ENCODE measurements at regions not wholly inside any gene's neighbourhood (a gene's known extent, or its start where the extent isn't known, plus 50 kb on each side); places are given as distances from the start of the nearest gene placed in this dataset.

DNA sequence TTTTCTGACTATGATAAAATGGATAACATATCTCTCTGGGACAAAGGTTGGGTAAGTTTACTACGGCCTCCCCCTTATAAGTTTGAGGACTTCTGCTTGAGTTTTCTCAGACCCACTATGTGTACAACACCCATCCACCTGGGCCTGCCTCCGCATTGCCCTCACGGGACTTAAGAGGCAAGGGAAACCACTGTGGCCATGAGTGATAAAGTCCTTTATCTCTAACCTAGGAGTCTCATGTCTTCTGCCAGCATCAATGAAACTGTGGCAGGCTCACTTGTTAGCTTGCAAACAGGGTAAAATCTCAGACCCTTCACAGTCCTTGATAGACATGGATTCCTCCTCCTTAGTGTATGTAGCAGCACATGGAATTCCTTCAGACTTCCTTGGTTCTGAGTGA is 173.4 kb upstream of the MYLIP start:
- Histone ChIP-seq H3K36me3 (ENCODE audit: control insufficient read depth in 2 of 2, insufficient read depth in 2 of 2, low read length in 2 of 2) (no peaks in the 10 kb centered on the region), H3K4me1 (ENCODE audit: control insufficient read depth, insufficient read depth, low read length) (peaks cover 2% of the 10 kb centered on the region), H3K9ac (ENCODE audit: low read length in 2 of 2) (no peak overlapping the region), H3K9me3 (ENCODE audit: control insufficient read depth in 2 of 2, low read length in 2 of 2) (no peaks in the 10 kb centered on the region), H3K27me3 (ENCODE audit: control insufficient read depth in 1 of 2, insufficient read depth in 2 of 2, low read length in 2 of 2) (no peaks in the 10 kb centered on the region), H3K4me3 (ENCODE audit: low read length in 2 of 2) (no peak overlapping the region), H3K27ac (ENCODE audit: low read length) (no peak overlapping the region)

- Histone ChIP-seq H3K36me3 (ENCODE audit: control insufficient read depth in 2 of 2, insufficient read depth in 2 of 2, low read length in 2 of 2) (no peaks in the 10 kb centered on the region), H3K27ac (ENCODE audit: low read length) (no peak overlapping the region), H3K9me3 (ENCODE audit: control insufficient read depth in 2 of 2, low read length in 2 of 2) (no peaks in the 10 kb centered on the region), H3K9ac (ENCODE audit: low read length in 2 of 2) (no peak overlapping the region), H3K4me1 (ENCODE audit: control insufficient read depth, insufficient read depth, low read length) (peaks cover 2% of the 10 kb centered on the region), H3K4me3 (ENCODE audit: low read length in 2 of 2) (no peak overlapping the region), H3K27me3 (ENCODE audit: control insufficient read depth in 1 of 2, insufficient read depth in 2 of 2, low read length in 2 of 2) (no peaks in the 10 kb centered on the region)
Observed at GRCh38 chr6:15953152-15953880, 175.6 kb upstream of the MYLIP start.

DNA sequence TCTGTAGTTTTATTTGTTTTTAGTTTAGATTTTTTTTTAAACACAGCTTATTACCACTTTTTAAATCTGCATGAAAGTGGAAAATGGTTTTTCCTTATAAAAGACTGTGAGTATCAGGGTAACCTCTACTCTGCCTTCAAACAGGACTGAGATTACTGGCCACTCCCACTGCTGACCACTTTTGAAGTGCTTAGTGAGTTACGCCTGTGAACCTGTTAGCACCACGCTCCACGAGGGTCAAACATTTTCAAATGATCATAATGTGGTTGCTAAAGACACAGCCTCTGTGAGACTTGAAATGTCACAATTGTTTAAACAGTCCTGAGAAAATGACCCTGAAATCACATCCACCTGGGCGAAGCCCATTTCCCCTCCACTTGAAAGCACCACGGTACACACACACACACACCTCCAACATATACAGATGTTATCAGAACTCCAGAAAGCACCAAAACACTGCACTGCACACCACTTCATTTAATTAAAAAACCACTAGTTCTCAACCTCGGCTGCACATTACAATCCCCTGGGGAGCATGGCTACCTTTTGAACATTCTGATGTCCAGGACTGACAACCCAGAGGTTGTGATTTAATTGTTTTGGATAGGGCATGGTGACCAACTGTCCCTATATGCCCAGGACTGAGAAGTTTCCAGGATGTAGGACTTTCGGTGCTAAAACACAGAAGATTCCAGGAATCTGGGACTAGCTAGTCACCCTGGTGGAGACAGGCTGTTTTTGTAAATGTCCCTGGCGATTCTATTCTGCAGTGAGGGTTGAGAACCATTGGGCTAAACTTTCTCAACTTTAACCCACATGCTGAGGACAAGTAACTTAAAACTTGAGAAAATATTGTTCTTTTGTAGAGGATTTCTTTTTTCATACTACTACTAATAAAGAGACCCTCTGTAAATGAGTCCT is 176.4 kb upstream of the MYLIP start:
- no peak overlapping the region for H3K4me3 ChIP-seq (ENCODE audit: low read length in 2 of 2)
- H3K9me3 ChIP-seq (ENCODE audit: control insufficient read depth in 2 of 2, low read length in 2 of 2) = no peaks in the 10 kb centered on the region
- H3K9ac ChIP-seq (ENCODE audit: low read length in 2 of 2) = no peak overlapping the region
- peaks cover 2% of the 10 kb centered on the region for H3K4me1 ChIP-seq (ENCODE audit: control insufficient read depth, insufficient read depth, low read length)
- no peaks in the 10 kb centered on the region for H3K27me3 ChIP-seq (ENCODE audit: control insufficient read depth in 1 of 2, insufficient read depth in 2 of 2, low read length in 2 of 2)
- H3K27ac ChIP-seq (ENCODE audit: low read length) = no peak overlapping the region
- no peaks in the 10 kb centered on the region for H3K36me3 ChIP-seq (ENCODE audit: control insufficient read depth in 2 of 2, insufficient read depth in 2 of 2, low read length in 2 of 2)

- H3K27ac ChIP-seq (ENCODE audit: low read length) = no peak overlapping the region
- H3K27me3 ChIP-seq (ENCODE audit: control insufficient read depth in 1 of 2, insufficient read depth in 2 of 2, low read length in 2 of 2) = no peaks in the 10 kb centered on the region
- no peaks in the 10 kb centered on the region for H3K9me3 ChIP-seq (ENCODE audit: control insufficient read depth in 2 of 2, low read length in 2 of 2)
- no peaks in the 10 kb centered on the region for H3K36me3 ChIP-seq (ENCODE audit: control insufficient read depth in 2 of 2, insufficient read depth in 2 of 2, low read length in 2 of 2)
- no peak overlapping the region for H3K4me3 ChIP-seq (ENCODE audit: low read length in 2 of 2)
- H3K9ac ChIP-seq (ENCODE audit: low read length in 2 of 2) = no peak overlapping the region
- H3K4me1 ChIP-seq (ENCODE audit: control insufficient read depth, insufficient read depth, low read length) = no peaks in the 10 kb centered on the region
Observed at GRCh38 chr6:15950962-15951569, 177.8 kb upstream of the MYLIP start.

DNA sequence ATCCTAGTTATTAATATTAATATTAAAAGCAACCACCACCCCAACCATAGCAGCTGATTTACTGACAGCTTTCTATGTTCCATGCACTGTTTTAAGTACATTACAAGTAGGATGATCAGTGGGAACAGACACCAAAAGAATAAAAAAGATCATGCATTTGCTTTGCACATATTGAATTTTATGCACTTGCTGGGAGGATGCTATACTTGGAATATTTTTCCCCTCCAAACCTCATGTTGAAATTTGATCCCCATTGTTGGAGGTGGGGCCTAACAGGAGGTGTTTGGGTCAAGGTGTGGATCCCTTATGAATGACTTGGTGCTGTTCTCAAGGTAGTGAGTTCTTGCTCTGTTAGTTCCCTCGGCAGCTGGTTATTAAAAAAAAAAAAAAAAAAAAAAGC is 178.9 kb upstream of the MYLIP start:
- Histone ChIP-seq H3K27me3 (ENCODE audit: control insufficient read depth in 1 of 2, insufficient read depth in 2 of 2, low read length in 2 of 2) (no peaks in the 10 kb centered on the region), H3K4me3 (ENCODE audit: low read length in 2 of 2) (no peak overlapping the region), H3K36me3 (ENCODE audit: control insufficient read depth in 2 of 2, insufficient read depth in 2 of 2, low read length in 2 of 2) (no peaks in the 10 kb centered on the region), H3K27ac (ENCODE audit: low read length) (no peak overlapping the region), H3K4me1 (ENCODE audit: control insufficient read depth, insufficient read depth, low read length) (no peaks in the 10 kb centered on the region), H3K9me3 (ENCODE audit: control insufficient read depth in 2 of 2, low read length in 2 of 2) (no peaks in the 10 kb centered on the region), H3K9ac (ENCODE audit: low read length in 2 of 2) (no peak overlapping the region)

DNA sequence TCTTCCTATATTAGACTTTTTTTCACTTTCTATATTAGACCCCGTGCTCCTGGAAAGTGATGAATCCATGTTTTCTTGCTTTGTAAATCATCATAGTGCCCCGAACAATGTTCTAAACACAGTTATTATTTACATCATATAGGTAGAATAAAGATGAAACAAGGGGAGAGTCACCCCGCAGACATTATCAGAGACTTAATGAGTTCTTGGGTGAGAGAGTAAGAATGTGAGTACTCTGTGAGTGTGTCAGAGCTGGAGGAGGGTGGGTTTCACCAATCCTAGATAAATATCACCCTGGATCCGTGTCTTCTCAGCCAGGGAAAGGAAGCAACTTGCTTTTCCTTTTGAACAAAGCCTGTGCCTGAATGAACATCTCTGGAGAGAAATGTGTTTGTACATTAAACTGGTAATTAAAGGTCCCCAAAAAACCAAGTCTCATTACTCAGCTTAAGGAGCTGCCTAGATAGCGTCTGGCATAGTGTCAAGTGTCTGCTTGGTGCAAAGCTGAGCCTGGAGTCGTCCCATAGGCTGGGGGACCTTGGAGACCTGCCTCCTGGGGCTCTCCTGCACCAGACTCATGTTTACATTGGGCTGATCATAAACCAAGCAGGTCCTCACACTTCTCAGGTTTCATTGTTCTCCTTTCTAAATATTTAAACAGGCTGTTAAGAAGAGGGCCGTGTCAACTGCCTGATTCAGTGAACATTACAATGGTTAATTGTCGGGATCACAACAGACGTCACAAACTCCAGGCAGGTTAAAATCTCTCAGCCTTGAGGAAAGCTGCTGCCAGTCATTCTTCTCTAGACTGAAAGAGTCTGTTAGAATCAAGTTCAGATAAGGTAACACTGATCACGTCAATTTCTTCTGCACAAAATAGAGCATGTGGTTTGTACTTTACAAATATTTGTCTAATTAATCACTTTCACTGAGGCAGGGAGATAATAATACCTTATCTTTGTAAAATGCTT is 179.7 kb upstream of the MYLIP start:
- H3K27ac ChIP-seq (ENCODE audit: low read length) = no peak overlapping the region
- H3K9ac ChIP-seq (ENCODE audit: low read length in 2 of 2) = no peak overlapping the region
- no peaks in the 10 kb centered on the region for H3K4me1 ChIP-seq (ENCODE audit: control insufficient read depth, insufficient read depth, low read length)
- no peak overlapping the region for H3K4me3 ChIP-seq (ENCODE audit: low read length in 2 of 2)
- H3K36me3 ChIP-seq (ENCODE audit: control insufficient read depth in 2 of 2, insufficient read depth in 2 of 2, low read length in 2 of 2) = no peaks in the 10 kb centered on the region
- no peaks in the 10 kb centered on the region for H3K9me3 ChIP-seq (ENCODE audit: control insufficient read depth in 2 of 2, low read length in 2 of 2)
- no peaks in the 10 kb centered on the region for H3K27me3 ChIP-seq (ENCODE audit: control insufficient read depth in 1 of 2, insufficient read depth in 2 of 2, low read length in 2 of 2)

DNA sequence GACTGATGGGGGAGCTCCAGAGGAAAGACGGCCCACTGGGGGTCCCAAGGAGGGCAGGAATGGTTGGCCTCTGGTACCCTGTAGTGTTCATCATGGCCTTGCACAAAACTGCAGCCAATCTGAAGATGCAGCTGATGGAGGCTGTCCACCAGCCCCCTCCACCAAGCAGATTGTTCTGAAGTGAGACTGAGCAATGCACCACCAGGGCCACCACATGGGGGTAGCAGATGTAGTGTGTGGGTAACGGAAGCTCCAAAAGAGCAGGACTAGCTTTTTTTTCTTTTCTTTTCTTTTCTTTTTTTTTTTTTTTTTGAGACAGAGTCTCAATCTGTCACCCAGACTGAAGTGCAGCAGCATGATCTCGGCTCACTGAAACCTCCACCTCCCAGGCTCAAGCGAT is 181.0 kb upstream of the MYLIP start:
- Histone ChIP-seq H3K27ac (ENCODE audit: low read length) (no peak overlapping the region), H3K4me1 (ENCODE audit: control insufficient read depth, insufficient read depth, low read length) (no peaks in the 10 kb centered on the region), H3K9ac (ENCODE audit: low read length in 2 of 2) (no peak overlapping the region), H3K27me3 (ENCODE audit: control insufficient read depth in 1 of 2, insufficient read depth in 2 of 2, low read length in 2 of 2) (no peaks in the 10 kb centered on the region), H3K9me3 (ENCODE audit: control insufficient read depth in 2 of 2, low read length in 2 of 2) (no peaks in the 10 kb centered on the region), H3K36me3 (ENCODE audit: control insufficient read depth in 2 of 2, insufficient read depth in 2 of 2, low read length in 2 of 2) (no peaks in the 10 kb centered on the region), H3K4me3 (ENCODE audit: low read length in 2 of 2) (no peak overlapping the region)

GRCh38 chr6:15947436-15947835 is 181.4 kb upstream of the MYLIP start:
- Histone ChIP-seq H3K4me1 (ENCODE audit: control insufficient read depth, insufficient read depth, low read length) (no peaks in the 10 kb centered on the region), H3K9me3 (ENCODE audit: control insufficient read depth in 2 of 2, low read length in 2 of 2) (no peaks in the 10 kb centered on the region), H3K27ac (ENCODE audit: low read length) (no peak overlapping the region), H3K9ac (ENCODE audit: low read length in 2 of 2) (no peak overlapping the region), H3K36me3 (ENCODE audit: control insufficient read depth in 2 of 2, insufficient read depth in 2 of 2, low read length in 2 of 2) (no peaks in the 10 kb centered on the region), H3K4me3 (ENCODE audit: low read length in 2 of 2) (no peak overlapping the region), H3K27me3 (ENCODE audit: control insufficient read depth in 1 of 2, insufficient read depth in 2 of 2, low read length in 2 of 2) (no peaks in the 10 kb centered on the region)

DNA sequence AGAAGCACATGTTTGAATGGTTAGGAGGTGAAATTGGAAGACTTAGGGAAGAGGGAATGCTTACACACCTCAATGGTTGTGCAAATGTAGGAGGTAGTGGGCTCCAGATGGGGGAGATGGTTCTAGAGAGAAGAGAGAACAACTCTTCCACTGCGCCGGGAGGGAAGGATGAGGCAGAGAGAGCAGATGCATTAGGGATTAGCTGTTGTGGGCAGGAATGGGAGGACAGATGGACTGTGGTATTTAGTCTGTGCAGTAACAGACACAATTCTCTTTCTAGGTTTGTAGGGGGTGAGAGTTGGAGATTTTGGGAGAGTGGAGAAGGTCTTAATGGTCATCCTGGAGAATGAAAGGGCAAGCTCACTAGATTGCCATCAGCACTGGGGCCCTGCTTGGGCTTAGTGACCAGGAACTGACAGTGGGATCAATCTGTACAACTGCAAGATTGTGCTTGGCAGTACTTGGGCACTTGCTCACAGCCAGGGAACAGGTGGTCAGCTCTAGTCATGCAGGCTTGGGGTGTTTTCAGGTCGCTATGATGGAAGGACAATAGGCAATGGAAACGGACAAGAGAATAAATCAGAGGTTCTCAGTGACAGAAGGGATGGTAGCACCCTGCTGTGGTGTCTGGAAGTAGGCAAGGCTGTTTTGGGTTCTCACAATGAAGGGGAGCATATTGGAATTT is 182.0 kb upstream of the MYLIP start:
- no peak overlapping the region for H3K4me3 ChIP-seq (ENCODE audit: low read length in 2 of 2)
- no peaks in the 10 kb centered on the region for H3K36me3 ChIP-seq (ENCODE audit: control insufficient read depth in 2 of 2, insufficient read depth in 2 of 2, low read length in 2 of 2)
- no peaks in the 10 kb centered on the region for H3K4me1 ChIP-seq (ENCODE audit: control insufficient read depth, insufficient read depth, low read length)
- no peak overlapping the region for H3K9ac ChIP-seq (ENCODE audit: low read length in 2 of 2)
- no peak overlapping the region for H3K27ac ChIP-seq (ENCODE audit: low read length)
- no peaks in the 10 kb centered on the region for H3K27me3 ChIP-seq (ENCODE audit: control insufficient read depth in 1 of 2, insufficient read depth in 2 of 2, low read length in 2 of 2)
- H3K9me3 ChIP-seq (ENCODE audit: control insufficient read depth in 2 of 2, low read length in 2 of 2) = no peaks in the 10 kb centered on the region

All from stomach smooth muscle (tissue), 2 donors.